MM.1S (cell line): ENCODE measurements at regions not wholly inside any gene's neighbourhood (a gene's known extent, or its start where the extent isn't known, plus 50 kb on each side); places are given as distances from the start of the nearest gene placed in this dataset.

ENCODE experiments used
- CTCF ChIP-seq: fragments of 300-600 bp; sonication (generic); IDR thresholded peaks from 2 replicates; pipeline ENCODE4 v1.5.1; 2016; ENCODE audit warnings: antibody characterized with exemption, low read length, mixed read lengths
- EZH2phosphoT487 ChIP-seq: fragments of 300-600 bp; sonication (generic); IDR thresholded peaks from 2 replicates; pipeline ENCODE4 v1.6.1; 2018; ENCODE audit warnings: antibody characterized with exemption, low read length

GRCh38 chr12:30329281-30329680 lies 366.4 kb downstream of the IPO8 start:
- TF ChIP-seq CTCF (no peak), EZH2phosphoT487 (no peak)
